ENCODE measurements at regions not wholly inside any gene's neighbourhood (a gene's known extent, or its start where the extent isn't known, plus 50 kb on each side); places are given as distances from the start of the nearest gene placed in this dataset.

DNA sequence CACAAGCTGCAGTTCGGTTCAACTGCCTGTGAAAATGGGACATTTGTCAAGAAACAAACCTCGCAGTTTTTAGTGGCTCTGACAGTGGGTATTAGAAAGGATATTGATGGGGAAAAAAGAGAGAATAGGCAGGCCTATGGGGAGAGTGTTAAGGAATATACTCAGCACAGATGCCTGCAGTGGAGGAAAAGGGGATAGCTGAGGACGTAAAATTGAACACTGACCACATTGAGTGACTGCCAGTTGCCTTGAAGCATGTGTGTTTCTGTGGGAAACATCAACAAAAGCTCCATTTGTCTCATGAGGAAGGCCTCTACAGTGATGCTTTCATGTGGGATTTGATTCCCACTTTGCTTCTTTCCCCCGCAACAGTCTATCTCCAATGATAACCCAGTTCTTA is 1042.1 kb downstream of the TUSC7 start:
- TF ChIP-seq, protein P1, sequence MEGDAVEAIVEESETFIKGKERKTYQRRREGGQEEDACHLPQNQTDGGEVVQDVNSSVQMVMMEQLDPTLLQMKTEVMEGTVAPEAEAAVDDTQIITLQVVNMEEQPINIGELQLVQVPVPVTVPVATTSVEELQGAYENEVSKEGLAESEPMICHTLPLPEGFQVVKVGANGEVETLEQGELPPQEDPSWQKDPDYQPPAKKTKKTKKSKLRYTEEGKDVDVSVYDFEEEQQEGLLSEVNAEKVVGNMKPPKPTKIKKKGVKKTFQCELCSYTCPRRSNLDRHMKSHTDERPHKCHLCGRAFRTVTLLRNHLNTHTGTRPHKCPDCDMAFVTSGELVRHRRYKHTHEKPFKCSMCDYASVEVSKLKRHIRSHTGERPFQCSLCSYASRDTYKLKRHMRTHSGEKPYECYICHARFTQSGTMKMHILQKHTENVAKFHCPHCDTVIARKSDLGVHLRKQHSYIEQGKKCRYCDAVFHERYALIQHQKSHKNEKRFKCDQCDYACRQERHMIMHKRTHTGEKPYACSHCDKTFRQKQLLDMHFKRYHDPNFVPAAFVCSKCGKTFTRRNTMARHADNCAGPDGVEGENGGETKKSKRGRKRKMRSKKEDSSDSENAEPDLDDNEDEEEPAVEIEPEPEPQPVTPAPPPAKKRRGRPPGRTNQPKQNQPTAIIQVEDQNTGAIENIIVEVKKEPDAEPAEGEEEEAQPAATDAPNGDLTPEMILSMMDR (IDR thresholded peaks at IDR 0.05) = no peak
- no peak for TF ChIP-seq POLR2A (IDR thresholded peaks at IDR 0.05)

All from lower leg skin (tissue), 3 donors.